Smooth muscle cell (in vitro differentiated cells): ENCODE measurements at regions not wholly inside any gene's neighbourhood (a gene's known extent, or its start where the extent isn't known, plus 50 kb on each side); places are given as distances from the start of the nearest gene placed in this dataset.

Experiments
- DNase-seq: peaks from one replicate; lab custom pipeline; 2025; ENCODE audit not compliant: unreplicated experiment; lab: John Stamatoyannopoulos, UW
- H2AFZ ChIP-seq: fragments of 200-600 bp; sonication (generic); 2 replicates; pipeline ENCODE4 v1.6.0; 2016; ENCODE audit warnings: antibody characterized with exemption, low read depth, mild to moderate bottlenecking
- H3F3A ChIP-seq: fragments of 200-600 bp; sonication (generic); 2 replicates; pipeline ENCODE4 v1.6.0; 2017; ENCODE audit warnings: antibody characterized with exemption, low read depth
- H3K27ac ChIP-seq: fragments of 200-600 bp; sonication (generic); 2 replicates; pipeline ENCODE4 v1.5.1; 2016; ENCODE audit warnings: low read depth, mild to moderate bottlenecking
- H3K27me3 ChIP-seq: fragments of 200-600 bp; sonication (generic); 2 replicates; pipeline ENCODE4 v1.6.1; 2016; ENCODE audit warnings: low read depth, mild to moderate bottlenecking
- H3K36me3 ChIP-seq: fragments of 200-600 bp; sonication (generic); 2 replicates; pipeline ENCODE4 v1.5.1; 2016; ENCODE audit warnings: low read depth
- H3K4me1 ChIP-seq: fragments of 200-600 bp; sonication (generic); 2 replicates; pipeline ENCODE4 v1.5.1; 2016; ENCODE audit warnings: low read depth
- H3K4me2 ChIP-seq: fragments of 200-600 bp; sonication (generic); 2 replicates; pipeline ENCODE4 v1.6.0; 2016; ENCODE audit warnings: mild to moderate bottlenecking
- H3K4me3 ChIP-seq: fragments of 200-600 bp; sonication (generic); 2 replicates; pipeline ENCODE4 v1.5.1; 2016; ENCODE audit warnings: mild to moderate bottlenecking
- H3K79me2 ChIP-seq: fragments of 200-600 bp; sonication (generic); 2 replicates; pipeline ENCODE4 v1.6.0; 2016; ENCODE audit warnings: low read depth, mild to moderate bottlenecking
- H3K9ac ChIP-seq: fragments of 200-600 bp; sonication (generic); 2 replicates; pipeline ENCODE4 v1.6.0; 2016; ENCODE audit warnings: low read depth
- H3K9me3 ChIP-seq: fragments of 200-600 bp; sonication (generic); replicated peaks from 2 replicates; pipeline ENCODE4 v1.5.1; 2016; ENCODE audit warnings: low read depth
- H4K20me1 ChIP-seq: fragments of 200-600 bp; sonication (generic); 2 replicates; pipeline ENCODE4 v1.6.0; 2016; ENCODE audit warnings: low read depth
- CTCF ChIP-seq: fragments of 200-600 bp; sonication (generic); IDR thresholded peaks from 2 replicates; pipeline ENCODE4 v1.5.1; 2017; ENCODE audit warnings: borderline replicate concordance, mild to moderate bottlenecking, antibody characterized with exemption; ENCODE audit not compliant: insufficient read depth, poor library complexity, severe bottlenecking
- WGBS: methylation state at CpG from one replicate; pipeline ENCODE4 v1.1.7; 2016; ENCODE audit warnings: low lambda C conversion rate; 5-methylcytosine and 5-hydroxymethylcytosine counted together

- Histone ChIP-seq H3K4me1 (no peaks in the 10 kb centered on the region), H3K9me3 (no peaks in the 10 kb centered on the region), H3K4me3 (no peak overlapping the region), H3K27ac (no peak overlapping the region), H3F3A (no peaks in the 10 kb centered on the region), H2AFZ (no peak overlapping the region), H3K4me2 (no peak overlapping the region), H3K9ac (no peak overlapping the region), H3K79me2 (no peaks in the 10 kb centered on the region), H3K36me3 (no peaks in the 10 kb centered on the region), H4K20me1 (no peaks in the 10 kb centered on the region), H3K27me3 (no peaks in the 10 kb centered on the region)
- no peak for TF ChIP-seq CTCF
- 94% methylated on average over 3 of the region's 3 CpGs for WGBS
- DNase-seq = no peak
These were observed 98.1 kb upstream of the CCDC112 start for GRCh38 chr5:115394531-115394930.

- no peaks in the 10 kb centered on the region for H3K27me3 ChIP-seq
- TF ChIP-seq CTCF = no peak
- no peaks in the 10 kb centered on the region for H3K9me3 ChIP-seq
- no peaks in the 10 kb centered on the region for H3K79me2 ChIP-seq
- H3K9ac ChIP-seq = no peak overlapping the region
- H3K4me1 ChIP-seq = no peaks in the 10 kb centered on the region
- H3K4me3 ChIP-seq = no peak overlapping the region
- no peaks in the 10 kb centered on the region for H3F3A ChIP-seq
- no peaks in the 10 kb centered on the region for H4K20me1 ChIP-seq
- H2AFZ ChIP-seq = no peak overlapping the region
- 67% methylated on average over 4 of the region's 4 CpGs for WGBS
- no peaks in the 10 kb centered on the region for H3K36me3 ChIP-seq
- H3K27ac ChIP-seq = no peak overlapping the region
- no peak overlapping the region for H3K4me2 ChIP-seq
- no peak for DNase-seq
These were observed 96.8 kb upstream of the CCDC112 start for GRCh38 chr5:115393239-115393638.

- Histone ChIP-seq H3K27ac (no peak overlapping the region), H2AFZ (no peak overlapping the region), H3K4me3 (no peak overlapping the region), H3K79me2 (no peaks in the 10 kb centered on the region), H4K20me1 (no peaks in the 10 kb centered on the region), H3F3A (peaks cover 4% of the 10 kb centered on the region), H3K4me2 (no peak overlapping the region), H3K4me1 (no peaks in the 10 kb centered on the region), H3K27me3 (no peaks in the 10 kb centered on the region), H3K9ac (no peak overlapping the region), H3K36me3 (no peaks in the 10 kb centered on the region), H3K9me3 (no peaks in the 10 kb centered on the region)
- 88% methylated on average over 1 of the region's 1 CpG for WGBS
- TF ChIP-seq CTCF = no peak
- DNase-seq = no peak
These were observed 96.2 kb upstream of the CCDC112 start for GRCh38 chr5:115392611-115393010.

- H3K4me3 ChIP-seq = no peak overlapping the region
- WGBS = 91% methylated on average over 5 of the region's 5 CpGs
These were observed 95.3 kb upstream of the CCDC112 start for GRCh38 chr5:115391780-115392179.

More at GRCh38 chr5:115391780-115392179, 95.3 kb upstream of the CCDC112 start:
- no peak overlapping the region for H3K27ac ChIP-seq
- H3K4me1 ChIP-seq = no peaks in the 10 kb centered on the region
- no peak overlapping the region for H3K9ac ChIP-seq
- no peaks in the 10 kb centered on the region for H3K9me3 ChIP-seq
- TF ChIP-seq CTCF = no peak
- H3K27me3 ChIP-seq = no peaks in the 10 kb centered on the region
- no peak overlapping the region for H3K4me2 ChIP-seq
- no peaks in the 10 kb centered on the region for H3K36me3 ChIP-seq
- H2AFZ ChIP-seq = no peak overlapping the region
- H3K79me2 ChIP-seq = no peaks in the 10 kb centered on the region
- H3F3A ChIP-seq = peaks cover 4% of the 10 kb centered on the region
- H4K20me1 ChIP-seq = no peaks in the 10 kb centered on the region
- DNase-seq = no peak
